Endothelial cell of umbilical vein (primary cell): ENCODE measurements at regions not wholly inside any gene's neighbourhood (a gene's known extent, or its start where the extent isn't known, plus 50 kb on each side); places are given as distances from the start of the nearest gene placed in this dataset.

Experiments
- BruUV-seq: library from RNA; stranded (reverse); fragments of 400-500 nt; replicated peaks from 2 replicates; lab custom pipeline; 2021; lab: Mats Ljungman, UMichigan
- CTCF ChIA-PET: fragments of 300-600, 350-600 bp; sonication (Branson Sonifier 250); formaldehyde crosslinking; loops from one replicate; lab custom pipeline; 2021; ENCODE audit warnings: antibody characterized with exemption, inconsistent platforms; lab: Charles Lee
- POLR2A ChIA-PET: fragments of 300-600, 350-600 bp; sonication (Branson Sonifier 250); formaldehyde crosslinking; loops from one replicate; lab custom pipeline; 2021; ENCODE audit warnings: antibody characterized with exemption, inconsistent platforms; lab: Charles Lee
- DNase-seq: peaks from one replicate; pipeline ENCODE4 v3.0.0-alpha.2; 2011; ENCODE audit warnings: low read depth, low spot score
- FAIRE-seq: peaks from 2 replicates; lab custom pipeline; 2011; peaks lifted over from hg19 to GRCh38; lab: Jason Lieb, UNC
- H2AFZ ChIP-seq: 2 replicates; pipeline ENCODE4 v1.6.0; 2012; ENCODE audit warnings: low read depth, low read length, control low read depth, inconsistent platforms
- H3K27ac ChIP-seq: 2 replicates; pipeline ENCODE4 v1.5.1; 2011; ENCODE audit warnings: low read depth, mild to moderate bottlenecking, control low read depth, low read length, moderate library complexity; ENCODE audit not compliant: insufficient read depth
- H3K27me3 ChIP-seq, 2 experiments: 2 replicates each; pipeline versions ENCODE4 v1.6.0 to v1.6.1; 2011; ENCODE audit warnings: low read length in 2 of 2, mixed read lengths in 1 of 2; ENCODE audit not compliant: control insufficient read depth in 2 of 2, insufficient read depth in 2 of 2
- H3K36me3 ChIP-seq, 2 experiments: 2 replicates in 1 of 2; 3 replicates in 1 of 2; pipeline ENCODE4 v1.5.1; 2011; ENCODE audit warnings: low read length in 2 of 2, mild to moderate bottlenecking in 1 of 2, moderate library complexity in 1 of 2; ENCODE audit not compliant: control insufficient read depth in 2 of 2, insufficient read depth in 2 of 2; ENCODE audit errors: extremely low read depth in 1 of 2
- H3K4me1 ChIP-seq: 3 replicates; pipeline ENCODE4 v1.5.1; 2011; ENCODE audit warnings: mild to moderate bottlenecking, low read length; ENCODE audit not compliant: control insufficient read depth, insufficient read depth; ENCODE audit errors: extremely low read depth
- H3K4me2 ChIP-seq: 2 replicates; pipeline ENCODE4 v1.6.1; 2011; ENCODE audit warnings: low read length, control low read depth, mixed read lengths; ENCODE audit not compliant: insufficient read depth
- H3K4me3 ChIP-seq, 3 experiments: fragments of 200-600 bp in 1 of 3; sonication (generic), shearing (Covaris generic) in 1 of 3; replicated peaks in 1 of 3; 2 replicates each; pipeline ENCODE4 v1.5.1; 2011 to 2016; ENCODE audit warnings: control low read depth in 3 of 3, low read length in 3 of 3, mild to moderate bottlenecking in 2 of 3, inconsistent platforms in 1 of 3, low read depth in 1 of 3, moderate library complexity in 1 of 3; ENCODE audit not compliant: insufficient read depth in 1 of 3
- H3K79me2 ChIP-seq: 2 replicates; pipeline ENCODE4 v1.6.0; 2012; ENCODE audit warnings: low read length, inconsistent platforms; ENCODE audit not compliant: control insufficient read depth, insufficient read depth
- H3K9ac ChIP-seq: replicated peaks from 2 replicates; pipeline ENCODE3; 2011; ENCODE audit warnings: low read length, control low read depth; ENCODE audit not compliant: insufficient read depth; ENCODE audit errors: extremely low read depth
- H3K9me1 ChIP-seq: replicated peaks from 3 replicates; pipeline ENCODE4 v1.6.0; 2011; ENCODE audit warnings: mild to moderate bottlenecking, low read length; ENCODE audit not compliant: control insufficient read depth, insufficient read depth; ENCODE audit errors: extremely low read depth
- H3K9me3 ChIP-seq: replicated peaks from 2 replicates; pipeline ENCODE4 v1.5.1; 2012; ENCODE audit warnings: low read length, inconsistent platforms; ENCODE audit not compliant: control insufficient read depth, insufficient read depth
- H4K20me1 ChIP-seq: replicated peaks from 2 replicates; pipeline ENCODE3; 2011; ENCODE audit warnings: mild to moderate bottlenecking, low read length; ENCODE audit not compliant: control insufficient read depth, insufficient read depth; ENCODE audit errors: extremely low read depth
- CTCF ChIP-seq, 2 donors: IDR thresholded peaks; 1 replicate in 1 of 2; 2 replicates in 1 of 2; pipeline ENCODE4 v1.5.1; 2011; ENCODE audit warnings: low read length in 2 of 2, mild to moderate bottlenecking in 2 of 2, moderate library complexity in 2 of 2, control low read depth in 1 of 2, inconsistent platforms in 1 of 2, low read depth in 1 of 2; ENCODE audit not compliant: insufficient read depth in 1 of 2; ENCODE audit errors: extremely low read depth in 1 of 2
- EZH2 ChIP-seq: IDR thresholded peaks from 2 replicates; pipeline ENCODE4 v1.6.1; 2012; ENCODE audit warnings: borderline replicate concordance, low read depth, mild to moderate bottlenecking, moderate library complexity, low read length, inconsistent platforms; ENCODE audit not compliant: severe bottlenecking
- FOS ChIP-seq: IDR thresholded peaks from 2 replicates; pipeline ENCODE4 v1.6.1; 2011; ENCODE audit warnings: mild to moderate bottlenecking, low read length, moderate library complexity, borderline replicate concordance; ENCODE audit not compliant: insufficient read depth
- GATA2 ChIP-seq: IDR thresholded peaks from 2 replicates; pipeline ENCODE4 v1.7.0; 2011; ENCODE audit warnings: low read depth, mild to moderate bottlenecking, moderate library complexity, mixed read lengths, low read length; ENCODE audit not compliant: insufficient read length, insufficient read depth
- JUN ChIP-seq: IDR thresholded peaks from 2 replicates; pipeline ENCODE4 v1.6.1; 2011; ENCODE audit warnings: borderline replicate concordance, low read depth; ENCODE audit not compliant: insufficient read length, insufficient read depth
- MAX ChIP-seq: IDR thresholded peaks from 2 replicates; pipeline ENCODE4 v1.6.1; 2011; ENCODE audit not compliant: insufficient read depth, insufficient read length
- MYC ChIP-seq: IDR thresholded peaks from one replicate; pipeline ENCODE4 v1.6.1; 2011; ENCODE audit warnings: mild to moderate bottlenecking, low read depth, low read length
- POLR2A ChIP-seq: IDR thresholded peaks from 2 replicates; pipeline ENCODE4 v1.6.1; 2012; ENCODE audit warnings: low read depth, mild to moderate bottlenecking, control low read depth, low read length
- POLR2AphosphoS5 ChIP-seq: IDR thresholded peaks from 2 replicates; pipeline ENCODE4 v1.6.1; 2012; ENCODE audit warnings: low read depth, mild to moderate bottlenecking, control low read depth, low read length, moderate library complexity; ENCODE audit not compliant: insufficient read depth
- dilution Hi-C: fragments of 300-500 bp; cut with MboI; formaldehyde crosslinking; loops from one replicate; pipeline ENCODE4 v1.15.0; 2019; ENCODE audit warnings: low sequenced_read_pairs; ENCODE audit not compliant: extremely low pct_ligation_motif_present
- intact Hi-C: fragments of 100-400 bp; cut with micrococcal nuclease; formaldehyde crosslinking; loops from one replicate; pipeline ENCODE4 v1.10.0; 2022

- CTCF ChIA-PET, result no interaction called here
- Histone ChIP-seq H3K27ac (no peak overlapping the region), H3K27me3 (no peaks in the 10 kb centered on the region), H3K36me3 (no peaks in the 10 kb centered on the region), H3K9me3 (no peaks in the 10 kb centered on the region), H2AFZ (no peak overlapping the region), H3K9ac (no peak overlapping the region), H3K9me1 (no peaks in the 10 kb centered on the region), H3K4me3 (no peak overlapping the region), H3K4me2 (no peak overlapping the region), H3K79me2 (no peaks in the 10 kb centered on the region), H4K20me1 (no peaks in the 10 kb centered on the region), H3K4me1 (no peaks in the 10 kb centered on the region)
- FAIRE-seq (no peak), DNase-seq (no peak)
- TF ChIP-seq POLR2AphosphoS5 (no peak), EZH2 (no peak), GATA2 (no peak), POLR2A (no peak), JUN (no peak), CTCF (IDR thresholded peaks at IDR 0.05; ENCODE audit: extremely low read depth in 1 of 2, insufficient read depth in 1 of 2, low read depth in 1 of 2, low read length in 2 of 2) (no peak), FOS (no peak), MYC (no peak), MAX (no peak)
- intact Hi-C loops, result no loop called here
- dilution Hi-C loops, result no loop called here
- BruUV-seq, result no TSS peak
- POLR2A ChIA-PET, result no interaction called here
Observed at GRCh38 chr11:104246590-104246989, 82.6 kb upstream of the PDGFD start.
